ENCODE measurements at regions not wholly inside any gene's neighbourhood (a gene's known extent, or its start where the extent isn't known, plus 50 kb on each side); places are given as distances from the start of the nearest gene placed in this dataset.

GRCh38 chr18:57267368-57267925 is 84.9 kb upstream of the ST8SIA3 start:
- H3K4me3 ChIP-seq (ENCODE audit: low read depth, low read length): no peak overlapping the region
- no peak for DNase-seq (ENCODE audit: extremely low spot score)
- no peaks in the 10 kb centered on the region for H3K36me3 ChIP-seq (ENCODE audit: insufficient read depth)
- no peaks in the 10 kb centered on the region for H3K4me1 ChIP-seq (ENCODE audit: insufficient read depth)
- WGBS: 58% methylated on average over 4 of the region's 4 CpGs
- no peak overlapping the region for H3K27ac ChIP-seq (ENCODE audit: low read depth)

GRCh38 chr18:57269756-57270155 is 82.6 kb upstream of the ST8SIA3 start:
- H3K36me3 ChIP-seq (ENCODE audit: insufficient read depth): no peaks in the 10 kb centered on the region
- no peak for DNase-seq (ENCODE audit: extremely low spot score)
- 78% methylated on average over 3 of the region's 3 CpGs for WGBS
- no peak overlapping the region for H3K4me3 ChIP-seq (ENCODE audit: low read depth, low read length)
- no peaks in the 10 kb centered on the region for H3K4me1 ChIP-seq (ENCODE audit: insufficient read depth)
- no peak overlapping the region for H3K27ac ChIP-seq (ENCODE audit: low read depth)

- no peaks in the 10 kb centered on the region for H3K36me3 ChIP-seq (ENCODE audit: insufficient read depth)
- WGBS: 58% methylated on average over 3 of the region's 3 CpGs
- H3K4me1 ChIP-seq (ENCODE audit: insufficient read depth): no peaks in the 10 kb centered on the region
- DNase-seq (ENCODE audit: extremely low spot score): no peak
- no peak overlapping the region for H3K27ac ChIP-seq (ENCODE audit: low read depth)
- no peak overlapping the region for H3K4me3 ChIP-seq (ENCODE audit: low read depth, low read length)
Observed at GRCh38 chr18:57270156-57270555, 82.2 kb upstream of the ST8SIA3 start.

GRCh38 chr18:57273194-57273593 is 79.2 kb upstream of the ST8SIA3 start:
- no peak overlapping the region for H3K4me3 ChIP-seq (ENCODE audit: low read depth, low read length)
- 24% methylated on average over 3 of the region's 3 CpGs for WGBS

GRCh38 chr18:57275111-57275510 is 77.2 kb upstream of the ST8SIA3 start:
- no peaks in the 10 kb centered on the region for H3K36me3 ChIP-seq (ENCODE audit: insufficient read depth)
- no peak overlapping the region for H3K27ac ChIP-seq (ENCODE audit: low read depth)
- WGBS: 64% methylated on average over 3 of the region's 3 CpGs
- DNase-seq (ENCODE audit: extremely low spot score): no peak
- no peaks in the 10 kb centered on the region for H3K4me1 ChIP-seq (ENCODE audit: insufficient read depth)
- H3K4me3 ChIP-seq (ENCODE audit: low read depth, low read length): no peak overlapping the region

More at GRCh38 chr18:57273194-57273593, 79.2 kb upstream of the ST8SIA3 start:
- Histone ChIP-seq H3K36me3 (ENCODE audit: insufficient read depth) (no peaks in the 10 kb centered on the region), H3K27ac (ENCODE audit: low read depth) (no peak overlapping the region), H3K4me1 (ENCODE audit: insufficient read depth) (no peaks in the 10 kb centered on the region)
- DNase-seq (ENCODE audit: extremely low spot score): no peak

- Histone ChIP-seq H3K4me1 (ENCODE audit: insufficient read depth) (no peaks in the 10 kb centered on the region), H3K27ac (ENCODE audit: low read depth) (no peak overlapping the region), H3K36me3 (ENCODE audit: insufficient read depth) (no peaks in the 10 kb centered on the region), H3K4me3 (ENCODE audit: low read depth, low read length) (no peak overlapping the region)
- 83% methylated on average over 2 of the region's 2 CpGs for WGBS
- no peak for DNase-seq (ENCODE audit: extremely low spot score)
Observed at GRCh38 chr18:57276829-57277228, 75.5 kb upstream of the ST8SIA3 start.

GRCh38 chr18:57278933-57279332 is 73.4 kb upstream of the ST8SIA3 start:
- DNase-seq (ENCODE audit: extremely low spot score): no peak
- no peak overlapping the region for H3K27ac ChIP-seq (ENCODE audit: low read depth)
- H3K36me3 ChIP-seq (ENCODE audit: insufficient read depth): no peaks in the 10 kb centered on the region
- no peaks in the 10 kb centered on the region for H3K4me1 ChIP-seq (ENCODE audit: insufficient read depth)
- H3K4me3 ChIP-seq (ENCODE audit: low read depth, low read length): no peak overlapping the region

GRCh38 chr18:57281519-57281918 is 70.8 kb upstream of the ST8SIA3 start:
- WGBS: 82% methylated on average over 5 of the region's 5 CpGs
- Histone ChIP-seq H3K4me3 (ENCODE audit: low read depth, low read length) (no peak overlapping the region), H3K36me3 (ENCODE audit: insufficient read depth) (no peaks in the 10 kb centered on the region), H3K27ac (ENCODE audit: low read depth) (no peak overlapping the region), H3K4me1 (ENCODE audit: insufficient read depth) (no peaks in the 10 kb centered on the region)
- no peak for DNase-seq (ENCODE audit: extremely low spot score)

- 74% methylated on average over 2 of the region's 2 CpGs for WGBS
- no peaks in the 10 kb centered on the region for H3K4me1 ChIP-seq (ENCODE audit: insufficient read depth)
- no peak overlapping the region for H3K4me3 ChIP-seq (ENCODE audit: low read depth, low read length)
- DNase-seq (ENCODE audit: extremely low spot score): no peak
- H3K27ac ChIP-seq (ENCODE audit: low read depth): no peak overlapping the region
- no peaks in the 10 kb centered on the region for H3K36me3 ChIP-seq (ENCODE audit: insufficient read depth)
Observed at GRCh38 chr18:57286949-57287348, 65.4 kb upstream of the ST8SIA3 start.

GRCh38 chr18:57287766-57288165 is 64.6 kb upstream of the ST8SIA3 start:
- no peak for DNase-seq (ENCODE audit: extremely low spot score)
- Histone ChIP-seq H3K27ac (ENCODE audit: low read depth) (no peak overlapping the region), H3K36me3 (ENCODE audit: insufficient read depth) (no peaks in the 10 kb centered on the region), H3K4me1 (ENCODE audit: insufficient read depth) (no peaks in the 10 kb centered on the region), H3K4me3 (ENCODE audit: low read depth, low read length) (no peak overlapping the region)
- WGBS: 79% methylated on average over 2 of the region's 2 CpGs

- DNase-seq (ENCODE audit: extremely low spot score): no peak
- no peaks in the 10 kb centered on the region for H3K36me3 ChIP-seq (ENCODE audit: insufficient read depth)
- no peaks in the 10 kb centered on the region for H3K4me1 ChIP-seq (ENCODE audit: insufficient read depth)
- 68% methylated on average over 2 of the region's 2 CpGs for WGBS
- no peak overlapping the region for H3K27ac ChIP-seq (ENCODE audit: low read depth)
- no peak overlapping the region for H3K4me3 ChIP-seq (ENCODE audit: low read depth, low read length)
Observed at GRCh38 chr18:57294547-57294946, 57.8 kb upstream of the ST8SIA3 start.

- no peak for DNase-seq (ENCODE audit: extremely low spot score)
- Histone ChIP-seq H3K4me3 (ENCODE audit: low read depth, low read length) (no peak overlapping the region), H3K27ac (ENCODE audit: low read depth) (no peak overlapping the region), H3K4me1 (ENCODE audit: insufficient read depth) (no peaks in the 10 kb centered on the region), H3K36me3 (ENCODE audit: insufficient read depth) (no peaks in the 10 kb centered on the region)
Observed at GRCh38 chr18:57296336-57296735, 56.0 kb upstream of the ST8SIA3 start.

- no peak for DNase-seq (ENCODE audit: extremely low spot score)
Observed at GRCh38 chr18:57297306-57297705, 55.1 kb upstream of the ST8SIA3 start.

GRCh38 chr18:57299931-57300330 is 52.4 kb upstream of the ST8SIA3 start:
- Histone ChIP-seq H3K27ac (ENCODE audit: low read depth) (no peak overlapping the region), H3K4me1 (ENCODE audit: insufficient read depth) (no peaks in the 10 kb centered on the region), H3K4me3 (ENCODE audit: low read depth, low read length) (no peak overlapping the region), H3K36me3 (ENCODE audit: insufficient read depth) (no peaks in the 10 kb centered on the region)
- DNase-seq (ENCODE audit: extremely low spot score): no peak

More at GRCh38 chr18:57297306-57297705, 55.1 kb upstream of the ST8SIA3 start:
- Histone ChIP-seq H3K4me1 (ENCODE audit: insufficient read depth) (no peaks in the 10 kb centered on the region), H3K4me3 (ENCODE audit: low read depth, low read length) (no peak overlapping the region), H3K36me3 (ENCODE audit: insufficient read depth) (no peaks in the 10 kb centered on the region), H3K27ac (ENCODE audit: low read depth) (no peak overlapping the region)
- 83% methylated on average over 7 of the region's 7 CpGs for WGBS

All from urinary bladder (tissue), 3 donors.